ENCODE measurements at regions not wholly inside any gene's neighbourhood (a gene's known extent, or its start where the extent isn't known, plus 50 kb on each side); places are given as distances from the start of the nearest gene placed in this dataset.

GRCh38 chr1:199907361-199907760 lies 120.1 kb upstream of the NR5A2 start:
- DNase-seq (ENCODE audit: low read depth, low spot score), result no peak
- intact Hi-C loops (cut with micrococcal nuclease; ENCODE audit: unreplicated experiment), result no loop called here
- POLR2A ChIA-PET, result no interaction called here
- H3K4me3 ChIP-seq (ENCODE audit: low read depth in 2 of 2, low read length in 2 of 2), result no peak overlapping the region
- no peak overlapping the region for H3K27ac ChIP-seq (ENCODE audit: low read length)
- H3K4me1 ChIP-seq (ENCODE audit: control insufficient read depth, insufficient read depth, low read length), result no peaks in the 10 kb centered on the region
- ATAC-seq, result no peak
- CTCF ChIA-PET, result no interaction called here
- no peaks in the 10 kb centered on the region for H3K27me3 ChIP-seq (ENCODE audit: control insufficient read depth, insufficient read depth, low read length)
- no TSS peak for BruUV-seq (replicated peaks)
- no peaks in the 10 kb centered on the region for H3K36me3 ChIP-seq (ENCODE audit: control insufficient read depth, insufficient read depth, low read length)
- in situ Hi-C loops (cut with HindIII; ENCODE audit: low pct_unique_long_range_greater_than_20kb, low sequenced_read_pairs), result no loop called here
- no peak for TF ChIP-seq TCF7L2 (IDR thresholded peaks at IDR 0.05; ENCODE audit: low read depth, low read length)
- TF ChIP-seq SIN3A (IDR thresholded peaks at IDR 0.05; ENCODE audit: borderline replicate concordance, insufficient read depth, low read depth, low read length), result no peak
- TF ChIP-seq, protein P1, sequence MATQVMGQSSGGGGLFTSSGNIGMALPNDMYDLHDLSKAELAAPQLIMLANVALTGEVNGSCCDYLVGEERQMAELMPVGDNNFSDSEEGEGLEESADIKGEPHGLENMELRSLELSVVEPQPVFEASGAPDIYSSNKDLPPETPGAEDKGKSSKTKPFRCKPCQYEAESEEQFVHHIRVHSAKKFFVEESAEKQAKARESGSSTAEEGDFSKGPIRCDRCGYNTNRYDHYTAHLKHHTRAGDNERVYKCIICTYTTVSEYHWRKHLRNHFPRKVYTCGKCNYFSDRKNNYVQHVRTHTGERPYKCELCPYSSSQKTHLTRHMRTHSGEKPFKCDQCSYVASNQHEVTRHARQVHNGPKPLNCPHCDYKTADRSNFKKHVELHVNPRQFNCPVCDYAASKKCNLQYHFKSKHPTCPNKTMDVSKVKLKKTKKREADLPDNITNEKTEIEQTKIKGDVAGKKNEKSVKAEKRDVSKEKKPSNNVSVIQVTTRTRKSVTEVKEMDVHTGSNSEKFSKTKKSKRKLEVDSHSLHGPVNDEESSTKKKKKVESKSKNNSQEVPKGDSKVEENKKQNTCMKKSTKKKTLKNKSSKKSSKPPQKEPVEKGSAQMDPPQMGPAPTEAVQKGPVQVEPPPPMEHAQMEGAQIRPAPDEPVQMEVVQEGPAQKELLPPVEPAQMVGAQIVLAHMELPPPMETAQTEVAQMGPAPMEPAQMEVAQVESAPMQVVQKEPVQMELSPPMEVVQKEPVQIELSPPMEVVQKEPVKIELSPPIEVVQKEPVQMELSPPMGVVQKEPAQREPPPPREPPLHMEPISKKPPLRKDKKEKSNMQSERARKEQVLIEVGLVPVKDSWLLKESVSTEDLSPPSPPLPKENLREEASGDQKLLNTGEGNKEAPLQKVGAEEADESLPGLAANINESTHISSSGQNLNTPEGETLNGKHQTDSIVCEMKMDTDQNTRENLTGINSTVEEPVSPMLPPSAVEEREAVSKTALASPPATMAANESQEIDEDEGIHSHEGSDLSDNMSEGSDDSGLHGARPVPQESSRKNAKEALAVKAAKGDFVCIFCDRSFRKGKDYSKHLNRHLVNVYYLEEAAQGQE (IDR thresholded peaks at IDR 0.05; ENCODE audit: insufficient read depth in 1 of 2, low read depth in 2 of 2, low read length in 1 of 2), result no peak
- no peak for TF ChIP-seq CTCF (IDR thresholded peaks at IDR 0.05)
- no peak for TF ChIP-seq POLR2AphosphoS5 (IDR thresholded peaks at IDR 0.05; ENCODE audit: low read depth, low read length)
- no peaks in the 10 kb centered on the region for H3K9me3 ChIP-seq (ENCODE audit: control insufficient read depth, insufficient read depth, low read depth, low read length)

DNA sequence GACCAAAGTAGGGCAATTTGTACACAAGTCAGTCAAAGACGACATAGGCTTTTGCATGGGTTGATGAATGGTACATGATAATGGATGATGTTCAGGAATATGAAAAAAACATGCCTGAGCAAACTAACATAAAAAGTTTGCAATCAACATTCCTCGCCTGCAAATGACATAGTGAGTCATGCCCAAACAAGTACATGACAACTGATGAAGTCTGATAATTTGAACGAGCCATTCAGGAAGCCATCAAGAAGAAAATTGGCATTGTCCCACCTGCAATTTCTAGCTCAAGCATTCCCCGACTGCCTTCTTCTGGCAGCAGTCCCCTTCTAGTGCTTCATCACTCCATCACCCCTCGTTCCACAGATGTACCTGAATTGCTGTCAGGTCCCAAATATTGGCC lies 118.4 kb upstream of the NR5A2 start:
- BruUV-seq (replicated peaks), result no TSS peak
- TF ChIP-seq, protein P1 (IDR thresholded peaks at IDR 0.05; ENCODE audit: insufficient read depth in 1 of 2, low read depth in 2 of 2, low read length in 1 of 2), result no peak
- TF ChIP-seq TCF7L2 (IDR thresholded peaks at IDR 0.05; ENCODE audit: low read depth, low read length), result no peak
- TF ChIP-seq SIN3A (IDR thresholded peaks at IDR 0.05; ENCODE audit: borderline replicate concordance, insufficient read depth, low read depth, low read length), result no peak
- intact Hi-C loops (cut with micrococcal nuclease; ENCODE audit: unreplicated experiment) (no loop called here), in situ Hi-C loops (cut with HindIII; ENCODE audit: low pct_unique_long_range_greater_than_20kb, low sequenced_read_pairs) (no loop called here)
- Histone ChIP-seq H3K4me1 (ENCODE audit: control insufficient read depth, insufficient read depth, low read length) (no peaks in the 10 kb centered on the region), H3K36me3 (ENCODE audit: control insufficient read depth, insufficient read depth, low read length) (no peaks in the 10 kb centered on the region), H3K27ac (ENCODE audit: low read length) (no peak overlapping the region), H3K9me3 (ENCODE audit: control insufficient read depth, insufficient read depth, low read depth, low read length) (no peaks in the 10 kb centered on the region), H3K27me3 (ENCODE audit: control insufficient read depth, insufficient read depth, low read length) (no peaks in the 10 kb centered on the region), H3K4me3 (ENCODE audit: low read depth in 2 of 2, low read length in 2 of 2) (no peak overlapping the region)
- CTCF ChIA-PET, result no interaction called here
- ATAC-seq (no peak), DNase-seq (ENCODE audit: low read depth, low spot score) (no peak)
- POLR2A ChIA-PET, result no interaction called here
